ENCODE measurements at regions not wholly inside any gene's neighbourhood (a gene's known extent, or its start where the extent isn't known, plus 50 kb on each side); places are given as distances from the start of the nearest gene placed in this dataset.
"Not testable (repeated sequence)": the region's sequence is repeated elsewhere in the genome, so short reads cannot be mapped to it uniquely, and the experiment has no call there.

DNA sequence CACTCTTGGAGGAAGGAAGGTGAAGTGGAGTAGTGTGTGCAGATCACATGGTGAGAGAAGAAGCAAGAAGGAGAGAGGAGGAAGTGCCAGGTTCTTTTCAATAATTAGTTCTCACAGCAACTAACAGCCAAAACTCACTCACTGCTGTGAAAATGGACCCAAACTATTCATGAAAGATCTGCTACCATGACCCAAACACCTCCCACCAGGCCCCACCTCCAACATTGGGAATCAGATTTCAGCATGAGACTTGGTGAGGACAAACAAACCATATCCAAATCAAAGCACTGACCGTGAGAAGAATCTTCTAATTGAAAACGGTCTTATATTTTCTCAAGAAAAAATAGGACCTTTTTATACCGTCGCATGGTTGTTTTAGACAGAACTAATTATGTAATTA lies 468.7 kb upstream of the TYRP1 start:
- in situ Hi-C loops (cut with MboI; ENCODE audit: low pct_unique_long_range_greater_than_20kb, low sequenced_read_pairs): no loop called here
- DNase-seq: no peak

DNA sequence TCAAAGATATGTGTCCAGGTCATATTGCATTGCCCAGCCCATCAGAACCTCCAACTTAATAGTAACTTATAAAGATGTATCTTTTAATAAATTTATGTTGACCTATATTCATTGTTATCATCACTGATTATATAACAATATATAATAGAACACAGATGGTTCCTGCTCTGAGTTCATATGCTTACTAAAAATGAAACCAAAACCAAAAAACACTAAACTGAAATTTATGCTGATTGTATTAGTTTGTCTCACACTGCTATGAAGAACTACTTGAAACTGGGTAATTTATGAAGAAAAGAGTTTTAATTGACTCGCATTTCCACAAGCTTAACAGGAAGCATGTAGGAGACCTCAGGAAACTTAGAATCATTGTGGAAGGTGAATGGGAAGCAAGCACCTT lies 462.5 kb upstream of the TYRP1 start:
- DNase-seq: no peak
- in situ Hi-C loops (cut with MboI; ENCODE audit: low pct_unique_long_range_greater_than_20kb, low sequenced_read_pairs): no loop called here

DNA sequence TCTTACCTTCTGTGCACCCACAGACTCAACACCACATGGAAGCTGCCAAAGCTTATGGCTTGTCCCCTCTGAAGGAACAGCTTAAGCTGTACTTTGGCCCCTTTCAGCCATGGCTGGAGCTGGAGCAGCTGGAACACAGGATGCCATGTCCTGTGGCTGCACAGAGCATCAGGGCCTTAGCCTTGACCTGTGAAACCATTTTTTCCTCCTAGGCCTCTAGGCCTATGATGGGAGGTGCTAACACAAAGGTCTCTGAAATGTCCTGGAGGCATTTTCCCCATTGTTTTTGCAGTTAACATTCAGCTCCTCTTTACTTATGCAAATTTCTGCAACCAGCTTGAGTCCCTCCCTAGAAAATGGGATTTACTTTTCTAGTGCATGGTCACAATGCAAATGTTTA lies 461.4 kb upstream of the TYRP1 start:
- in situ Hi-C loops (cut with MboI; ENCODE audit: low pct_unique_long_range_greater_than_20kb, low sequenced_read_pairs): no loop called here
- no peak for DNase-seq

DNA sequence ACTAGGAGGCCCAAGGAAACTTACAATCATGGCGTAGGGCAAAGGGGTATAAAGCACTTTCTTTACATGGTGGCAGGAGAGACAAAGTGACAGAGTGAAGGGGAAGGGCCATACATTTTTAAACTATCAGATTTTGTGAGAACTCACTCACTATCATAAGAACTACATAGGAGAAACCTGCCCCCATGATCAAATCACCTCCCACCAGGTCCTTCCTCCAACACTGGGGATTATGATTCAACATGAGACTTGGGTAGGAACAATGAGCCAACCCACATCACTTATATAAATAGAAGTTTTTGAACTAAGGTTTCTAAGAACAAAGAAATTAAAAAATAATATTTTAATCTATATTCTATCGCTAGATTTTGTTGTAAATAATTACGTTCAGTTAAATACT lies 460.3 kb upstream of the TYRP1 start:
- in situ Hi-C loops (cut with MboI; ENCODE audit: low pct_unique_long_range_greater_than_20kb, low sequenced_read_pairs): no loop called here
- DNase-seq: no peak

DNA sequence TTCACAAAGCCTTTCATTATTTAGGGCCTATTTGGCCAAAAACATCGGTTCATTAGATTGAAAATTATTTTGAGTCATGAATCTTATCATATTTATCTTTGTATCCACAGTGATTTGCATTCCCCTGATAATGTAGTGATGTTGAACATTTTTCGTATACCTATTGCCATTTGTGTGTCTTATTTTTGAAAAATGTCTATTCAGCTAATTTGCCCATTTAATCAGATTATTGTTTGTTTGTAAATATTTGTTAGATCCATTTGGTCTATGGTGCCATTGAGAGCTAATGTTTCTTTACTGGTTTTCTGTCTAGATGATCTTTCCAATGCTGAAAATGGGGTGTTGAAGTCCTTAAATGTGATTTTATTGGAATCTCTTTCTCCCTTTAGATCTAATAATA lies 439.2 kb upstream of the TYRP1 start:
- no peak for DNase-seq
- in situ Hi-C loops (cut with MboI; ENCODE audit: low pct_unique_long_range_greater_than_20kb, low sequenced_read_pairs): no loop called here

DNA sequence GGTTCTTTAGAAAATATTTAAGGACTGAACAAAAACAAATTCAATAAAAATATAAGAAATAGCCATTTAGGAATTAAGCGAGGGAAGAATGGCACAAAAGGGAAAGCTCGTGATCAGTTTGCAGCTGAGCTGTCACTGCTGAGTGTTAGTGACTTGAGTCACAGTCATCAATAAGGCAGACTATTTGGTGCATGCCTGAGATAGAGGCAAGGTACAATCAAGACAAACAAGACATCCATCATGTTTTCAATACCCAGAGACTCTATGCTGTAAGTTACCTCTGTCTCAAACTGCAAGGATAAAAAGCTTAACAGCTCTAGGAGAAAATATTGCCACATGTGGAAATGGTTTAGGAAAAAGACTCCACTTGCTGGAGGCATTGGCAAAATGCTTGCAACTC lies 426.4 kb upstream of the TYRP1 start:
- DNase-seq: no peak
- in situ Hi-C loops (cut with MboI; ENCODE audit: low pct_unique_long_range_greater_than_20kb, low sequenced_read_pairs): no loop called here

DNA sequence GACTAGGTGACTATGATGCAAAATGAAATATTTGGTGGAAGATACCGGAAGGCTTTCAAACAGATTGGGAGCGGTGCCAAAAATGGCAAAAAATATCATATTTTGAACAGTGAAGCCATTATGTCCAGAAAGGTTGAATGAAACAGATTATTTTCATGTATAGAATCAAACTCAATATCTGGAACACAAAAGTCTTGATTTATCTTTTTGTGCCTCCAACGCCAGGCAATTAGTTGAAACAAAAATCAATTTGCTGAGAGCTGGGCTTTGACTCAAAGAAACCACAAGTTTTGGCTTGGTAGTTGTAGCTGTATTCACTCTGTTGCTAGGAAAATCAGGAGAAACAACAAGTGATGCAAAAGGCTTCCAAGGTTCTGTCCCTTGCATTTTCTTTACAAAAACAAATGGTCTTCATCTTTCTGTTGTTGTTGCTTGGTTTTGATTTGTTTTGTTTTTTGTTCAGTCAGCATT lies 421.7 kb upstream of the TYRP1 start:
- DNase-seq: no peak
- in situ Hi-C loops (cut with MboI; ENCODE audit: low pct_unique_long_range_greater_than_20kb, low sequenced_read_pairs): no loop called here

DNA sequence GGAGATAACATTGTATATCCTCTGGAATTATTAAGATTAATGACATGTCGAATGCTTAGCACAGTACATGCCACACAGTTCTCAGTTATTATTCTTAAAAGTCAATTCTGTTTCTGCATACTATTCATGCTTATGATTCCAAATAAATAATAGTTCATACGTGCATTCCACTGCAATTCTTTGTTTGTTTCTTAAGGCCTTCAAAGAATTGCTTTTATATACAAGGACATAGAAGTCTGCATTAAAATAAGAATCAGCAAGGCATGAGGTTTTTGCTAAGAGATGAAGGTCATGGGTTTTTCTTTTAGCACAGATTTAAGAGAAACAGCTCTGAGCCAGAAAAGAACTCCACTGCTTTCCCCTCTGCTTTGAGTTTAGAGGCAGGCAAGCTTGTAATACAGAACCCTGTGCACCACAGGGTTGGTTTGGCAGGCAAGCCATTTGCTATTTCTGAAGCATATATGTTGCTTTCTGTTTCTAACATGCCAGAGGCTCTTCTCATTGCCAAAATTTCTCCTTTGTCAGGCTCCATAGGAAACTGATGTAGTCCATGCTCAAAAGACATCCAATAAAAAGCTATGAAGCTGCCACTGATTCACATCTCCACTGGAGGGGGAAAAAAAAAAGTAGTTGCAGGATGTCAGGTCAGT lies 420.6 kb upstream of the TYRP1 start:
- in situ Hi-C loops (cut with MboI; ENCODE audit: low pct_unique_long_range_greater_than_20kb, low sequenced_read_pairs): no loop called here

DNA sequence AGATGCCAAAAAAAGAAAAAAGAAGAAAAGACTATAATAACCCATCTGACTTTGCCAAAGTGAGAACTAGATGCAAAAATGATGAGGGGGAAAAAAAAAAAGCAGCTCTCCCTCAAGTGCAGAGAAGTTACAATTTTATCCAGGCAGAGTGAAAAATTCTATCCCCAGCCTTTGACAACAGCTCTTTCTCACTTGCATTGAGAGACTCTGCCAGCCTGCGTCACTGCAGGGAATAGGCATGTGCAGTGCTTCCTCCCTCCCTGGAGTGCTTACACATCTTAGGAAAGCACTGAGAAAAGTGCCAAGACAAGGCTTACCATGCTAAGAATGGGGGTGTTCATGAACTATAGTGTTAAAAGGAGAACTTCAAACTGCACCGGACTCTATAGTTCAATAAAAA lies 418.6 kb upstream of the TYRP1 start:
- in situ Hi-C loops (cut with MboI; ENCODE audit: low pct_unique_long_range_greater_than_20kb, low sequenced_read_pairs): no loop called here
- no peak for DNase-seq

More for the DNA sequence above, 420.6 kb upstream of the TYRP1 start:
- no peak for DNase-seq

DNA sequence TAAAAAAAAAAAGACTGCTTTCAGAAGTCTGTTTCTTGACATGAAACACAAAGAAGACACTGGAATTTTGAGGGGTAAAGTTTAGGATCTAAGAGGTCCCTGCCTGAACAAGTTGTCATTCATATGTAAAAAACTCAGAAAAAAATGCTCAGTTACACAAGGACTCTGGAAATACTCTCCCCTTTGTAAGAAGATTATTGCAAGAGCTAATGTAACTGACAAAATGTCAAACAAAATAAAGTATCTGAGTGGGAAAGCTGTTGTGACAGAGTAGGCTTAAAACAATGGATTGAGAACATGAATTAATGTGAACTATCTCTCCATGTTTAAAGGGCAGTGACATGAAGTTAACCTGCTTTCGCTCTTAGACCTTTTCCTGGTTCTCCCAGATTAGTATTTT lies 416.7 kb upstream of the TYRP1 start:
- no peak for DNase-seq
- in situ Hi-C loops (cut with MboI; ENCODE audit: low pct_unique_long_range_greater_than_20kb, low sequenced_read_pairs): no loop called here

DNA sequence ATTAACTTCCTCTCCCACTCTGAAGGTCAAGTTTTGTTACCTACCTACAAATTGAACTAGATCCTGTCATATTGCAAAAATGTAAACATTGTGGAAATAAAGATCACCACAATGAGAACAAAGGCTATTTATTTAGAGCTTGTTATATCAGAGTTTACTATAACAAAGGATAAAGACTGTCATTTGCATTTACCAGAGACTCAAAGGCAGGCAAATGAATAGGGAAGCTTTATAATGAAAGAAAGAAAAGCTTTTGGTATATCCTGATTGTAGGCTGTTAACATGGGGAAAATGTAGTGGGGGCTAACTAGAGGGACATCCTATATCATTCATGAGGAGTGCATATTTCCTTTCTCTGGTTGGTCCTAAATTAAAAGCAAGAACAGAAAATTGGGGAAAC lies 403.5 kb upstream of the TYRP1 start:
- DNase-seq: no peak
- in situ Hi-C loops (cut with MboI; ENCODE audit: low pct_unique_long_range_greater_than_20kb, low sequenced_read_pairs): no loop called here

DNA sequence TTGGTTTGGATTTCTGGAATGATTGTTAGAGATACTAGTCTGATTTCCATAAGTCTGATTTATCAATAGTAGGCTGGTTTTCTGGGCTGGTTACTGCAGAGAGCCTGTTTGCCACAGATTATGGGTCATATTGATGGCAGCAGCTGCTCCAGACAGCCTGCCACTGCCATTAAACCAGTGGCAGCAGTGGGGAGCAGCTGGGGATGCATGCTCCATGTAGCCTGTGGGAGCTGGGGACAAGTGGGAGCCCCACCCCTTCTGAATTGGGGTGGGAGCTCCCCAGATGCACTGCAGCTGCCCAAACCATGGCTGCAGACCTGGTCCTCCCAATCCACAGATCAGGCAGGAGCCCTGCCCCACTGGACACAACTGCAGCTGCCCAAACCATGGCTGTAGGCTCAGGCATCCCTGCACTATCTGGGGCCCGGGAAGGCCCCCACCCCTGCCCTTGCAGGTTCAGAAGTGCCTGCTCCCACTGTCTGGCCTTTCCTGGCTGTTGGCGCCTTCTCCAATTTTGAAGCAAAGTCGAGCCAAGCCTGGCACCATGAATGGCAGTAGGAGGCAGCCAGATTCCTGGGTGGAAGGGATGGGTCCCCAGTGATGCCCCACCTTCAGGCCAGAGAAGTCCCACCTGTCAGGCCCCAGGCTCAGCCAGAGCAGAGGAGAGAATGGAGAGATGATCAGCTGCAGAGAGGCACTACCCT lies 402.9 kb upstream of the TYRP1 start:
- no peak for DNase-seq
- in situ Hi-C loops (cut with MboI; ENCODE audit: low pct_unique_long_range_greater_than_20kb, low sequenced_read_pairs): no loop called here

DNA sequence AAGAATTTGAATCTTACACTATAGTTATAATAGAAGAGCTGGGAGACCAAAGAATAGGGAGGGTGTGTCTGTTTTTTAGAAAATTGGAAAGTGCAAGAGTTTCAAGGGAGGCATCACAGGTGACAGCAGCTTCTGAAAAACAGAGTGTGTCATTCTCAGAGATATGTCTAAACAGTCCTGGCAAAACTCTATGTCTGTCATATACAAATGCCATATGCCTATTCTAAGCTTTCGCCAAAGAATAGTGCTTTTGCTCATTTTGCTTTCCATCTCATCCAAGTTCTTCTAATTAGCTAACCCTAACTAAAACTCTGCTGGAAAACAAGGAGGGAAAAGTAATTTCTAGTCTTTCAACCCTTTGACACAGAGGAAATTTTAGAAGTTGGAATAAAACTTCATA lies 388.0 kb upstream of the TYRP1 start:
- no peak for DNase-seq
- in situ Hi-C loops (cut with MboI; ENCODE audit: low pct_unique_long_range_greater_than_20kb, low sequenced_read_pairs): no loop called here

DNA sequence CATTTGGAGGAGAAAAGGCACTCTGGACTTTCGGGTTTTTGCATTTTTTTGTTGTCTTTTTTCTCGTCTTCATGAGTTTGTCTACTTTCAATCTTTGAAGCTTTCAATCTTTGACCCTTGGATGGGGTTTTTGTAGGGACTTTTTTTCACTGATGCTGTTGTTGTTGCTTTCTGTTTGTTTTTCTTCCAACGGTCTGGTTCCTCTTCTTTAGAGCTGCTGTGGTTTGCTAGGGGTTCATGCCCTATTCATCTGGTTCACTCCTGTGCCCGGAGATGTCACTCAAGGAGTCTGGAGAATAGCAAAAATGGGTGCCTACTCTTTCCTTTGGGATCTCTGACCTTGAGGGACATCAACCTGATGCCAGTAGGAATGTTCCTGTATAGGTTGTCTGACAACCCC lies 378.6 kb upstream of the TYRP1 start:
- no peak for DNase-seq
- in situ Hi-C loops (cut with MboI; ENCODE audit: low pct_unique_long_range_greater_than_20kb, low sequenced_read_pairs): no loop called here

DNA sequence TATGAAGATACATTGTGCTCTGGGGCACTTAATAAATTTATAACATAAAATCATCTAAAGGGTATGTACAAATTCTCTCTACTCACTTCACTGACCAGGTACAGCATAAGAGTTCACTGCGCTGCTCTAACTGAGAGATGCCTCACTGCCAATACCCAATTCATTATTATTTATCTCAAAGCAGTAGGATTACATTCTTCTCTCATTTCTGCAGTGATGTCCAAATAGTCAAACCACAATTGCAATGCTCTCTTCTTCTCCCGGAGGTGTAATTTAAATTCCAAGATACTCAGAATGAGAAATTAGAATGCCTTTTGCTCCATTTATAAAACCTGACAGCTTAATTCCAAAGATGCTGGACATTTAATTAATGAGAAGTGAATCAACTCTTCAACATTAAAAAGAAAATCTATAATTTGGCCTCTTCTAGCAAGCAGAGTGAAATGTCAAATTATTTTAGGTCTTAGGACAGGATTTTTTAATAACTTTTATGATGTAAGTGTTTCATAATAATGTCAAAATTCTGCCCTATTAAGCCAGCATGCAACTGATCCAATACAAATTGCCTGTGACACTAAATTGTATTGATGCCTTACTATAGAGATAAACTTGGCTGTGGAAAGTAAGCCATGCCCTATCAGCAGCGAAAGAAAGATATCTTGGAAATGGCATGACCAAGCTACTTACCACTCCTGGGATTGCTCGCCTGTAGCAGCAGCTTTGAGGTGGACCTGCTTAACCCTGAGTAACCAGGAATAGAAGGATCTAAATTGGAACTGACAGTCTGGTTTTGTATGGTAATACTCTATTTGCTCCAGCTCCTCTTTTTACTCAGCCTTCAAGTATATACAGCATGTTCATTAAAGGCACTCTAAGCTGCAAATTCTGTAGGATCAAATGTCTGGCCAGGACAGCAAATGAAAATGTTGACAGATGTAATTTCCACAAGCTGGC lies 374.2 kb upstream of the TYRP1 start:
- in situ Hi-C loops (cut with MboI; ENCODE audit: low pct_unique_long_range_greater_than_20kb, low sequenced_read_pairs): no loop called here
- no peak for DNase-seq

DNA sequence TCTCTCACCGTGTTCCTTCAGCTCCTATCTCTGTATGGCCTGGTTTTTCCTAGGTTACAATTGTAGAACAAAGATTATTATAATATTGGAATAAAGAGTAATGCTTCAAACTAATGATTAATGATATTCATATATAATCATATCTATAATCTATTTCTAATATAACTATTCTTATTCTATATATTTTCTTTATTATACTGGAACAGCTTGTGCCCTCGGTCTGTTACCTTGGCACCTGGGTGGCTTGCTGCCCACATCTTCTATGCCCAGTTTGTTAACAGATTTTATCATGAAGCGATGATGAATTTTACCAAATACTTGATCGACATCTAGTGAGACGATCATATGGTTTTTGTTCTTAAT lies 363.6 kb upstream of the TYRP1 start:
- in situ Hi-C loops (cut with MboI; ENCODE audit: low pct_unique_long_range_greater_than_20kb, low sequenced_read_pairs): no loop called here

DNA sequence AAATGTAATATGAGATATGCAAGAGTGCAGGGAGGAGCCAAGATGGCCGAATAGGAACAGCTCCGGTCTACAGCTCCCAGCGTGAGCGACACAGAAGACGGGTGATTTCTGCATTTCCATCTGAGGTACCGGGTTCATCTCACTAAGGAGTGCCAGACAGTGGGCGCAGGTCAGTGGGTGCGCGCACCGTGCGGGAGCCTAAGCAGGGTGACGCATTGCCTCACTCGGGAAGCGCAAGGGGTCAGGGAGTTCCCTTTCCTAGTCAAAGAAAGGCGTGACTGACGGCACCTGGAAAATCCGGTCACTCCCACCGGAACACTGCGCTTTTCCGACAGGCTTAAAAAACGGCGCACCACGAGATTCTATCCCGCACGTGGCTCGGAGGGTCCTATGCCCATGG lies 359.2 kb upstream of the TYRP1 start:
- not testable (repeated sequence) for DNase-seq

More for the DNA sequence above, 363.6 kb upstream of the TYRP1 start:
- no peak for DNase-seq

DNA sequence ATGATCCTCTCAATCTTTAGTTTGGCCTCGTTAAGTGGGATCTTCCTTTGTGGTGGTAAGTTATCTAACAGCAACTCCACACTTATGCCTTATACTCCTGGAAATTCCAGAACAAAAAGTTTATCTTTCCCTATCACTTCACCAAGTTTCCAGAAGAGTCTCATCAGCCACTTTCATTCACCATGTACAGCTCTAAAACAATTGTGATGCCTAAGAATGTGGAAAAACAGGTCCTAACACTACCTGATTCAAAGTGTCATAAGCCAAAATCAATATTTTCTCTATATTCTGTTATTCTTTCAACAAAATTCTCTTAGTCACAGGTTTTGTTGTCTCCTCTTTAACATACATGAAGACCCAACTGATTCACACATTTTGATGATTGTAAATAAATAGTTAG lies 342.4 kb upstream of the TYRP1 start:
- DNase-seq: no peak
- in situ Hi-C loops (cut with MboI; ENCODE audit: low pct_unique_long_range_greater_than_20kb, low sequenced_read_pairs): no loop called here

More for the DNA sequence above, 359.2 kb upstream of the TYRP1 start:
- in situ Hi-C loops (cut with MboI; ENCODE audit: low pct_unique_long_range_greater_than_20kb, low sequenced_read_pairs): not testable (repeated sequence)

DNA sequence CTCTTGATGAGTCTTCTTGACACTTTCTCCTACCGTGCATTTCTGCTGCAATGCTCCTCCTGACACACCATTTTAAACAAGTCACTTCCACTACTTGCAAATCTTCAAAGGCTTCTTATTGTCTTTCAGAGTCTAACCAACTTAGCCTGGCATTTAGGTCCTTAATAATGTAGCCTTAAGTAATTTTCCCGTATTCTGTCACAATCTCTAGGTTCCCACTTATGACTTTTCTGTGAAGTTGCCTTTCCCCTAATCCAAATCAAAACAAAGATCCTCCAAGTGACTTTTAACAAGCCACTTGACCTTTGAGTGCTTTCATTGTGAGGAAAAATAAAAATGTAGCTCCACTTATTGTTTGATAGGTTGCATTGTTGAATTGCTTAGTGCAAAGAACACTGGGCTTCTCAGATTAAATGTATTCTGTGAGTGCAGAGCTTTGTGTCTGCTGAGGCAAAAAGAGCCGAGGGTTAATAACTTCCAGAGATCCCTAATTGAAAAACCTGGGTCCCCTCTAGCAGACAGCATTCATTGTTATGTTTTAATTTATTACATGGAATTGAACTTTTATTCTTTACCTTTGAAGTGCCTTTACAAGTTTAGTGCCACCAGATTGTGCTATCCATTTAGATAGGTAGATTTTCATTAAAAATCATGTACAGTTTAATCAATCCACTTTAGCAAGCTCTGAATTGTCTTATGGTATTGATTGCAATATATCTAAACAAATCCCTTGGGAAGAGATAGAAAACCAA lies 341.7 kb upstream of the TYRP1 start:
- DNase-seq: no peak
- in situ Hi-C loops (cut with MboI; ENCODE audit: low pct_unique_long_range_greater_than_20kb, low sequenced_read_pairs): no loop called here

DNA sequence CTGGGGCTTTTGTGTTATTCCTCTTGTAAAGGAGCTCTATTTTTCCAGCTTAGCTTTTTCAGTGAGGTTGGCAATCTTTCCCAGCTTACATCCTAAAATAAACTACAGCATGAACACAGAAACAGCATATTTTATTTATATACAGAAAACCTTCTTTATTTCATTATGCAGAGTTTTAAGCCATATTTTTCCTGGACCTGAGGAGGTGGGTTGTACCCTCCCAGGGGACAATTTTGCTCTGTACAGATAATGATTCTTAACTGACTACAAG lies 341.2 kb upstream of the TYRP1 start:
- no peak for DNase-seq
- in situ Hi-C loops (cut with MboI; ENCODE audit: low pct_unique_long_range_greater_than_20kb, low sequenced_read_pairs): no loop called here

Data from KBM-7 (cell line).